ENCODE measurements at regions not wholly inside any gene's neighbourhood (a gene's known extent, or its start where the extent isn't known, plus 50 kb on each side); places are given as distances from the start of the nearest gene placed in this dataset.
"Not testable (repeated sequence)": the region's sequence is repeated elsewhere in the genome, so short reads cannot be mapped to it uniquely, and the experiment has no call there.

DNA sequence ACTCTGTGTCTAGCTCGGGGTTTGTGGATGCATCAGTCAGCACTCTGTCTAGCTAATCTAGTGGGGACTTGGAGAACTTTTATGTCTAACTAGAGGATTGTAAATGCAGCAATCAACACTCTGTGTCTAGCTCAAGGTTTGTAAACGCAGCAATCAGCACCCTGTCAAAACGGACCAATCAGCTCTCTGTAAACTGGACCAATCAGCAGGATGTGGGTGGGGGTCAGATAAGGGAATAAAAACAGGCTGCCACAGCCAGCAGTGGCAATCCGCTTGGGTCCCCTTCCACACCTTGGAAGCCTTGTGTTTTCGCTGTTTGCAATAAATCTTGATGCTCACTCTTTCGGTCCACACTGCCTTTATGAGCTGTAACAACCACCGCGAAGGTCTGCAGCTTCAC lies 920.7 kb upstream of the FOXG1 start:
- DNase-seq = no peak

DNA sequence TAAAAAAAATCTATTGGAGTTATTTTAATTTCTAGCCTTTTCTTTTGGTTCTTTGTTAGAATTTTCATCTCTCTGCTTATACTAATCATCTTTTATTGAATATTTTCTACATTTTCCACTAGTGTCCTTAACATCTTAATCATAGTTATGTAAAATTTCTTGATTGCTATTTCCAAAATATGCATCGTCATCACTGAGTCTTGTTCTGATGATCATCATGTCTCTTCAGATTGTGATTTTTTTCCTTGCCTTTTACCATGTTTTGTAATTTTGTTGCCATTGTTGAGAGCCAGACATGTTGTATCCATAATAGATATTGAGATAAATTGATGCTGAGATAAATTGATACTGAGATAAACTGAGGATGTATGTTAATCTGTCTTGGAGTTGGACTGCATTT lies 919.1 kb upstream of the FOXG1 start:
- not testable (repeated sequence) for DNase-seq

DNA sequence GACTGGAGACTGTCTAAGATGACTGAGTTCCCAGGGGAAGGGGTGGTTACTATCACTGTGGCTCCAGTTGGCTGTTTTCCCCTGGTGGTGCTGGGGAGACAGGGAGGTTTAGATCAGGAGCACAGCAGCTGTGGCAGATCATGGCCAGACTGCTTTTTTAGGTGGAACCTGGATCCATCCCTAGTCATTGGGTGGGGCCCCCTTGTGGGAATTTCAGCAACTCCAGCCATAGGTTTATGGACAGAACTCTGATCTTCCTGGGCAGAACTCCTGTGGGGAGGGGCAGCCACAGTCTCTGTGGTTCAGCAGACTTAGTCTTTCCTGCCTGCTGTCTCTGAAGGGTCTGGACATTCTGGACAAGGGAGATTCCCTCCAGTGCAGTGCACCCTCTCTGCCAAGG lies 917.4 kb upstream of the FOXG1 start:
- DNase-seq = not testable (repeated sequence)

DNA sequence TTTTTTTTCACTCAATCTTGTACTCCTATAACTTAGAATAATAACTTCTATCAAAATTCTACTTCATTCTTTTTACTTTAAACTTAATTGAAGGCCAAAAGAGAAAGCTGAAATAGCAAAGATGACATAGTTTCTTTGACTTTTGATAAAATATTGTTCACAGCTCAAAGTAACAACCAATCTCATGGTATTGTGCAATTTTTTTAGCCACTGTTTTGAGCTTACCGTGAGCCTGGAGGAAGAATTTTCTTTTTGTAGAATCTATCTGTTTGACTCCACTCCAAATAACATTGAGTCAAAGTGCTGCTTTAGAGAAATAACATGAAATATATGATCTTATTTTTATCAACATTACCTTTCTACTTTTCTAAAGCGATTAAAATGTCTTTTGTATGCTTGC lies 903.9 kb upstream of the FOXG1 start:
- DNase-seq = no peak

DNA sequence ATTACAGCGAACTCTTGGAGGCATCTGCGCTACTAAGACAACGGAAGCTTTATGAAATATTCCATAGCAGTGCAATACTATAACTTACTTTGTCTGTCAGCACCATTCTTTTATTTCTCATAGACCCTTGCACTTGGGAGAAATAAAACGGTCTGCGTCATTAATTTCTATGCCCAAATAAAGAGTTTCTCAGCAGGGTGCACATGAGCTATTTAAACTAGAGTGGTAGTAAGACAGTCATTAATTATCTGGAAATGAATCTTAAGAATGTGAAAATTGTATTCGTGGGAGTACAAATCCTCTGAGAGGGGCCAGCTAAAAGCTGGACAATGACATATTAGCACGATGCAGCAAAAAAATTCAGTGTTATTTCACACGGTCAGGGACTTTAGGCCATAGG lies 903.4 kb upstream of the FOXG1 start:
- no peak for DNase-seq

DNA sequence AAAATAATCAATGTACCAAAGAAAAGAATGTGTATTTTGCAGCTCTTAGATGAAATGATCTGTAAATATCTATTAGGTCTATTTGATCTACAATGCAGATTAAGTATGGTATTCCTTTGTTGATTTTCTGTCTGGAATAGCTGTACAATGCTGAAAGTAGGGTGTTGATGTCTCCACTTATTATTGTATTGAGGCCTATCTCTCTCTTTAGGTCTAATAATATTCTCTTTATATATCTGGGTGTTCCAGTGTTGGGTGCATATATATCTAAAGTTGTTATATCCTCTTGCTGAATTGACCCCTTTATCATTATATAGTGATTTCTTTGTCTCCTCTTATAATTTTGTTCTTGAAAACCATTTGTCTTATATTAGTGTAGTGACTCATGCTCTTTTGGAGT lies 885.5 kb upstream of the FOXG1 start:
- DNase-seq = no peak

DNA sequence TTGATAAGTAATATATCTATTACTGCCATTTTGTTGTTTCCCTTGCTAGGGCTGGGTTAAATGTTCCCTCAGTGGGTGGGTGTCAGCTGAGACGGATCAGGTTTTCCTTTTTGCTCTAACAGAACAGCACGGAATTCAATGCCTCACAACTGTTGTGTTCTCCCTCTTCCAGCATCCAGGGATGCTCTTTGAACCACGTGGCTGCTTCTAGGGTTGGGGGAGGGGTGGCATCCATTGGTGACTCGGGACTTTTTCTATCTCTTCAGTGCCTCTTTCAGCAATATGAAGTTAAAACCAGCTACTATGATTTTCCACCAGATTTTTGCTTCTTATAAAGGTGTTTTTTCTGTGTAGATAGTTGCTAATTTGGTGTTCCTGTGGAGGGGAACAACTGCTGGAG lies 884.9 kb upstream of the FOXG1 start:
- no peak for DNase-seq

DNA sequence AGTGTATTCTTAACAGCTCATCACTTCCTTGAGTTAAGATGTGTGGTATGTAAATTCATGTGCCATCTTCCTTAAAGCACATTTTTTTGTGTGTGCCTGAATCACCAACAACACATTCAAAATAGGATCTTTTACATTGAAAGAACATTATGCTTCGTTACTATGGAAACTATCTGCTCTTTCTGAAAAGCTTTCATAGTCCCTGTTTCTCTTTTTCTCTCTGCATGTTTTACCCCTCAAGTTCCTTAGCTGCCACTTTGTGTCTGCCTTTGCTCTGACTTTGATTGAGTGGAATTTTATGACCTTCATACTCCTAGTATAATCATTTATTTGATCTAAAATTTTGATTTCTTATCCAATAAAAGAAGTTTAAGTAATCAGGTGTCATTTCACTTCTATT lies 880.3 kb upstream of the FOXG1 start:
- DNase-seq = no peak

DNA sequence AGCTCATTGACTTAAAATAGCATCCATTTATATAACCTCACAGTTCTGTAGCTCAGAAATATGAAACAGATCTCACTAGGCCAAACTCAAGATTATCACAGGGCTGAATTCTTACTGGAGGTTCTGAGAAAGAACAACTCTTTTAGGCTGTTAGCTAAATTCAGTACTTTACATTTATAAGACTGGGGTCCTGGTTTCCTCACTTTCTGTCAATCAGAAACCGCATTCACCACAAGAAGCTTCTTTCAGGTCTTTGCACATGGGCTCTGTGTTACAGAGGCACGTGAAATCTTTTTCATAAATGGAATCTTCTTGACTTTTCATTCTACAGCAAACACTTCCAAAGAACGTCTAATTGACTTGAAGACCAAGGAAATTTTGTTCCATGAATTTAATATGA lies 876.3 kb upstream of the FOXG1 start:
- no peak for DNase-seq

DNA sequence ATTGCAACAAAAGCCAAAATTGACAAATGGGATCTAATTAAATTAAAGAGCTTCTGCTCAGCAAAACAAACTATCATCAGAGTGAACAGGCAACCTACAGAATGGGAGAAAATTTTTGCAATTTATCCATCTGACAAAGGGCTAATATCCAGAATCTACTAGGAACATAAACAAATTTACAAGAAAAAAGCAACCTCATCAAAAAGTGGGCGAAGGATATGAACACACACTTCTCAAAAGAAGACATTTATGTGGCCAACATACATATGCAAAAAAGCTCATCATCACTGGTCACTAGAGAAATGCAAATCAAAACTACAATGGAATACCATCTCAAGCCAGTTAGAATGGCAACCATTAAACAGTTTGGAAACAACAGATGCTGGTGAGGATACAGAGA lies 858.1 kb upstream of the FOXG1 start:
- DNase-seq = not testable (repeated sequence)

DNA sequence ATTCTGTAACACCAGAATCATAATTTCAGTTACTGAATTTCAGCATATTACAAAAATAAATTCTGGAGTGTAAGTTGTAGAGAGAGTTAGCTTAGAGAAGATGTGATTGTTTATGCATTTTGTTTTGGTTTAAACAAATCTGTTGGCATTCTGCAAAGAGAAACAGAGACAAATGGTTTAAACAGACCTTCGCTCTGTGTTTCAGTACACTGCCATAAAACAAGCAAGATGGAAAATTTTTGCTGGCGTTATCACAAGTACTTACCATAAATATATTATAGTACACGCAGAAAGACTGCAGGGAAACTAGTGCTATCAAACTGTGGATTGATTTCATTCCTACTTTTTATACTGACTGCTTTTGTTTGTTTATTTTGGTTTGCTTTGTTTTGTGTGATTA lies 850.3 kb upstream of the FOXG1 start:
- no peak for DNase-seq

DNA sequence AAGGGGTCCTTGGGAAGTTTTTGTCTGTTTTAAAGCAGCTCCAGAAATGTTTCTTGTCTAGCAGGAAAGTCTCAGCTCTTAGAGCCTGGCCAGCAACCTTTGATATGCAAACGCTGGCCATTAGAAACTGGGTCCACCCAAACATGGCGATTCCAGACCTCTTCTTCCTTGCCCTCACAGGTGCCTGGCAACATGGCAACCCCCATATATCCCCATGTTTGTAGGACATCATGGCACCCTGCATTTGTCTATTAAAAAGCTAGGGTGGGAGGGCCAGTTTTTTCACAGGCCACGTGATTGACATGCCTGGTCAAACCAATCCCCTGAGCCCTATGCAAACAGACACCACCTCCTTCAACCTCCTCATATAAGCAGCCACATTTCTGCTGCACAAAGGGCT lies 848.7 kb upstream of the FOXG1 start:
- DNase-seq = no peak

DNA sequence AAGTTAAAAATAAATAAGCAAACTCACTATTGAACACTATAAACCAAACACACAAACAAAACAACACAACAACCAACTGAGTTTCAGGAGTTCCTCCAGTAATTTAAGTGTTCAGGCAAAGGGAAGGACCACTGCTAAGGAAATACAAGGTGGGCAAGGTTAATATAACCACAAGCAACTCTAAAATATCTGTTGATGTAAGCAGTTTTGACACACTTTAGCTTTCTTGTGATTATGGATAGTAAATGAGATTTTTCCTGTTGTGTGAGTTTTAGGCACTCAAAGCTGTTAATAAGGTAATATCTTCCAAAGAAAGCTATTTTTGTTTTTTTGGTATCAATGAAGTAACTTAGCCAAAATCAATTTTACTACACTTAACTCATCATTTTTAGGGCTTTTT lies 839.1 kb upstream of the FOXG1 start:
- no peak for DNase-seq

DNA sequence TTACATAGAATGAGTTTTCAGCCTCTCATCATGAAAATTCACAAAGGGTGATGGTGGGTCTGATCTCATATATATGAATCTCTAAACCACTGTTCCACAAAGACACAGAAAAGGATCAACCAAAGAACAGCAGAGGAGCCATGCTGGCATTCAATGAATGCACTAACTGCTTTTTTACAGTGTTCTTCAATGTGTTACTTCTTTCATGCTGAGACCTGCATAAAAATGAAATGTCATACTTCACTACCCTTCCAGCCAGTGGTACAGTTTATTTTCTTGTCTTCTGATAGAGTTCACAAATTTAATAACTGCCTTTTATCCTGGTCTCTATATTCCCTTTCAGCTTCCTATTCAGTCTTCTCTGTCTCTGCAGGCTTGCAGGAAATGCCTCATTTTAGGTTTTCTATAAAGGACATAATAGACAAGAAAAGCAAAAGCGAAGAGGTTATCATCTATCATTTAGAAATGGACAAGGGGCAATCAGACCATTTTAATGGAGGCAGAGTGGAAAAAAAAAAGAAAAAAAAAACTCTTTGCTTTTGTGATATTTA lies 836.7 kb upstream of the FOXG1 start:
- DNase-seq = no peak

DNA sequence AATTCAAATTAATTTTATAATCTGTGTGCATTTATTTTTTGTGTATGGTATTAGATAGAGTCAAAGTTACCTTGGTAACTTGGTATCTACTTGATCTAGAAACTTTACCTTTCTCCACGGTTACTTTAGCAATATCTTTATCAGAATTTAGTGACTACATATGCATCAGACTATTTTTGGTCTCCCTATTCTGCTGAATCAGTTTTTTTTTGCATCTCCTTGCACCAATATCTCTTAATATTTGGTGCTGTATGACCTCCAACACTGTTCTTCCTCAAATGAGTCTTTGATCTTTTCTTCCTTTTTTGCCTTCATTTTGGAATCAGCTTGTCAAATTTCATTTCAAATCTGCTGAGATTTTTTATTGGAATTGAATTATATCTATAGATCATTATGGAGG lies 828.2 kb upstream of the FOXG1 start:
- DNase-seq = no peak

DNA sequence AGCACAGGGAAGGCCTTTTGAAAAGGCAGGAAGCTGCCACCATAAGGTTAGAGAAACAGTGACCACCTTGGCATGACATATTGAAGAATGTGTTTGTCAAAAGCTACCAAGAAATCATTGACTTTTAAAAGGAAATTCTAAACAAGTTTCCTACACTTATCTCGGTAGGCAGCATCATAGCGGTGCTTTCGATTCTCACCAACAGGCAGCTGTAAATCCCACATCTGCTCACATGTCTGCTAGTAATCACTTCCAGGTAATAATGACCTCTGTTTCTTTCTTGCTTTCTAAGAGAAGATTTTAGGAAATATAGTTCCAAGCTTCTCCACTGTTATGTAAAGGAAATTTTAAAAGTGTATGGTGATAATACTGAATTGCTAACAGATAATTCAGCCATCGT lies 821.1 kb upstream of the FOXG1 start:
- DNase-seq = no peak

DNA sequence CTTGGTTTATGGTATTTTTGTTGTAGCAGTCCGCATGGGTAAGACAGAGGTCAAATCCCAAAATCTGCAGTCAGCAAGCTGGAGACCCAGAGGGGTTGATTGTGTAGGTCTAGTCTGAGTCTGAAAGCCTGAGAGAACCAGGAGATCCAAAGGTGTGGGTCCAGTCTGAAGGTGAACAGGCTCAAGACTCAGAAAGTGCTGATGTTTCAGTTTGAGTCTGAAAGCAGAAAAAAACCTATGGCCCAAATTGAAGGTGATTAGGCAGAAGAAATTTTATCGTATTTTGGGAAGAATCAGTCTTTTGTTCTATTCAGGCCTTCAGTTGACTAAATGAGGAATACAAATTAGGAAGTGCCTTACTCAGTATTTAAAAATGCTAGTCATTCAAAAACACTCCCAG lies 807.8 kb upstream of the FOXG1 start:
- DNase-seq = no peak

DNA sequence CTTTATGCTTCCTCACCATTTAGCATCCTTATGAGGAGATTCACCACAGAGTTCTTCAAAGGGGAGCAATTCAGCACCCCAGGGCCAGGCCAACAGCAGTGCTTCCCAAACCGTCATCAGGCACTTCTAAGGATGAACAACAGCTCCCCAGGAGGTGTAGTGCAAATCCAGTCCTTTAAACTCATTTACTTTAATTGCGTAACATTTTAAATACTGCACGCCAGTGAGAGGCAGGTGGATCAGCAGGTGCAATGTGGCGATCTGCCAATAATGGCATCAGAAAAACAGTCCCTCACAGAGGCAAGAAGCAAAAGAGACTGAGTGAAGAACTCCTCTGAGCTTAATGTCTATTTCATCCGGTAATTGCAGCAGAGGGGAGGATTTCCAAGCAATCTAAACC lies 770.9 kb upstream of the FOXG1 start:
- peak; percentile 95 for DNase-seq

DNA sequence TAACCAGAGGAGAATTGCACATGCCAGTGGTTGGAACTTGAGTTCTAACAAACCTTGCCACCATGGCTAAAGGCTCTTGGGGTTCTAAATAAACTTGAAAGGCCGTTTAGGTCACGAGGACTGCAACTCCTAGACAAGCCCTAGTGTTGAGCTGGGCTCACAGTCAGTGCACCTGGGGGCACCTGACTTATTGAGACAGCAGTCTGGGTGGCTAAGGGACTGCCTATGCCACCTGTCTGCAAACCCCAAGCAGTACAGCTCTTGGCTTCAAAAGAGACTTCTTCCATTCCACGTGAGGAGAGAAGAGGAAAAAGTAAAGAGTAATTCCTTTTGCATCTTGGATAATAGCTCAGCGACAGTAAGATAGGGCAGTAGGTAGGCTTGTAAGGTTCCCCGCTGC lies 765.6 kb upstream of the FOXG1 start:
- no peak for DNase-seq

DNA sequence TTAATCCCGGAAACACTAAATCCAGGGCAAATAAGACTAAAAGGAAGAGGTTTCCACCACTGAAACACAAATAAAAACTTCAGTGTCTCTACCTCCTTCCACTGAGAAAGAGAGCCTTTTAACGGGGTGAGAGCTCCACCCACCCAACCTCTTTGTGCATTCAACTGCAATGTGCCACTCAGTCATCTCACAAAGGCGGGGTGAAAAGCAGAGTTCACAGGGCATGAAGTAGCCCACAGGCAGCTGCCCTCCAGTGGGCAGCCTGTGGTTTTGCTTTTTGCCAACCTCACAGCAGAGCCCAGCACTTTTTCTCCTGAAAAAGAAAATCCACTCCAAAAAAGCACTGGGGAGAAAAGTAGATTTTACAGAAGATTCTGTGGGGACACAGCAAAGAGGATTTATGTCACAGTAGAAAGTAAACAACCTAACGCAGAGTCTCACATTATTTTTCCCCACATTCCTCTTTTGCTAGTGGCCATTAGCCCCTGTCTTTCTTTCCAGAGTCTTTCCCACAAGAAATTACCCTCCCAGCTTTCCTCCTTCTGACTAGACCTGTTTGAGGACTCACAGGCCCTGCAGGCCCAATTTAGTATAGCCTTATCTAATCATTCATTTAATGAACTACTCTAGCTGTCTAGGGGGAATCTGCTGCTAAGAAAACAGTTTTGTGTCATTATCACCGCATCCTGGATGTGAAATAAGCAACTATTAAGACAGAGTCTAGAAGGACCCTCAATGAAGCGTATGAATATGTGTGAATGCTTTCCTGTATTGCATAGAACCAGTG lies 753.8 kb upstream of the FOXG1 start:
- no peak for DNase-seq

DNA sequence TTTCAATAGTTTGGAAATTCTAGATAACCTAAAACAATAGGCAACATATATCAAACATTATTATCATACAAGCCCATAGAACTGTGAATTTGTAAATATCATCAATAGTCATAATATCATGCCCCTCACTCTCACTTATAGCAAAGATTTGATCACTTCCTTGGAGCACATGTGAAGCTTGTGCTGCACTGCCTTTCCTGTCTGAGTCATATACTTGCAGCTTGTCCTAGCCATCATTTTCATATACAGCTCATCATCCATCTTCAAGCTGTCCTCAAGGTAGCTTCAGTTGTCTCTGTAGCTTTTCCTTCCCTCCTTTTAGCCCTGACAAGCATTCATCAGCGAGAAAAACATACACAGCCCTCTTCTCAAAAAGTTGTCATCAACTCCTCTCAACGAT lies 746.5 kb upstream of the FOXG1 start:
- DNase-seq = no peak

DNA sequence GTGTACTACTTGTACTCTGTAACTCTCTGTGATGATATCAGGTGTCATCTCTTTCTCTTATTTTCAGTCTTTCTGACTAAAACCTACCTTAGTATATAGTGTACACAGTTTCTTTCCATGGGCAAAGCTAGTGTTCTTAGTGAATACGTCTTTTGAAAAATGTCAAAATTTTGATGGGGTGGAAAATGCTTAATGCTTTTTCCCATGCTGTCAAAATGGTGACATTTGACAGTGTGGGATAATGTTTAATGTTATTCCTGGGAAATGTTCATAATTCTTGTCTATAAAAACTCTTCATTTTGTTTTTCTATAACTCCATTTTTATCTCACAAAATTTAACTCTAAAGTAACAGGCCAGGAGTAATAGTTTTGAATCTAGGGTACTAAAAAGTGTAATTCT lies 742.7 kb upstream of the FOXG1 start:
- no peak for DNase-seq

DNA sequence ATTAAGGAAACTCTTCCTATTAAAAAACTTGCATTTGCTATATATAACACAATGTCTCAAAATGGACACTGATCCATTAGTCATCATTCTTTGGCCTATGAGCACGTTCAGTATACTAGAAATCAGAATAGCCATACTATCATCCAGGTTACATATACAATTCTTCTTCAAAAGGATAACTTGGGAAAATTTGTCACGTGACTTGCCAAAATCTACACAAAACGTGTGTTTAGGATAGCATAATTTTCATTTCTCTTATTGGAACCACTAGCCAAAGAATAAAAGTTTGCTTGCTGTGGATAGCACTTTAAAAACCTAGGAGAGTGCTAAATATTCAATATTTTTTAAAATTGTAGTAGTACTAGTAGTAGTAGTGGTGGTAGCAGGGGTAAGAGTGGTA lies 714.3 kb upstream of the FOXG1 start:
- DNase-seq = no peak

DNA sequence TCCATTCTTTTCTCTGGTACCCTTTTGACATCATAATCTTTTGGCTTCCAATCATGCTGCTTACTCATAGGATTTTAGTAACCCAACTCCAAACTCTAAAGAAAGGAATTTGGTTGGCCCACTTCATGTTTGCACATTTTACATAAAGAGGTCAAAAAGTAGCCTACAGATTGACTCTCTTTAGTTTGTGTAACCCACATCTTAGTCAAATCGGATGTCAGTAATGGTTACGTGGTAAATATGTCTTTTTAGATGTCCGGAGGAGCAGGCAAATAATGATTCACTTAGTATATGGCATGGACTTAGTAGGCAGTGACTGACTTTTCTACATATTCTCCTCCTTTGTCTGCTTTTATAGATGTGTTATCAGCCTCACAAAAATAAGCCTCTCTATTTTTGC lies 711.6 kb upstream of the FOXG1 start:
- no peak for DNase-seq
